Endodermal cell (in vitro differentiated cells): ENCODE measurements at regions not wholly inside any gene's neighbourhood (a gene's known extent, or its start where the extent isn't known, plus 50 kb on each side); places are given as distances from the start of the nearest gene placed in this dataset.
A peak's percentile ranks its signal among the peaks of the same experiment; 100 is the strongest.

ENCODE experiments used
- DNase-seq: peaks from one replicate; pipeline ENCODE4 v3.0.0-alpha.2; 2017
- H3K27ac ChIP-seq: 2 replicates; pipeline ENCODE4 v1.5.1; 2013; ENCODE audit warnings: mild to moderate bottlenecking, low read depth, low read length, moderate library complexity
- H3K27me3 ChIP-seq: 2 replicates; pipeline ENCODE4 v1.6.1; 2013; ENCODE audit warnings: mild to moderate bottlenecking, low read length, moderate library complexity; ENCODE audit not compliant: insufficient read depth, control insufficient read depth, poor library complexity, severe bottlenecking
- H3K36me3 ChIP-seq: 2 replicates; pipeline ENCODE4 v1.7.0; 2013; ENCODE audit warnings: mild to moderate bottlenecking, low read length, moderate library complexity; ENCODE audit not compliant: control insufficient read depth, insufficient read depth
- H3K4me1 ChIP-seq: one replicate; pipeline ENCODE4 v1.7.0; 2013; ENCODE audit warnings: low read length; ENCODE audit not compliant: control insufficient read depth, insufficient read depth
- H3K4me3 ChIP-seq: 2 replicates; pipeline ENCODE4 v1.5.1; 2013; ENCODE audit warnings: mild to moderate bottlenecking, low read length, moderate library complexity
- H3K9ac ChIP-seq: 2 replicates; pipeline ENCODE4 v1.6.1; 2013; ENCODE audit warnings: mild to moderate bottlenecking, low read length, moderate library complexity; ENCODE audit not compliant: poor library complexity, severe bottlenecking; ENCODE audit errors: extremely low read depth
- H3K9me3 ChIP-seq: 2 replicates; pipeline ENCODE4 v1.6.1; 2013; ENCODE audit warnings: mild to moderate bottlenecking, low read length, moderate library complexity; ENCODE audit not compliant: control insufficient read depth
- H3K27ac Mint-ChIP-seq: 2 replicates; pipeline ENCODE4 v1.8.0; 2020; ENCODE audit warnings: mixed read lengths
- H3K27me3 Mint-ChIP-seq: 2 replicates; pipeline ENCODE4 v1.8.0; 2021; ENCODE audit warnings: mild to moderate bottlenecking, mixed read lengths; ENCODE audit not compliant: insufficient read depth
- H3K36me3 Mint-ChIP-seq: 2 replicates; pipeline ENCODE4 v1.8.0; 2020; ENCODE audit warnings: low read depth, mixed read lengths
- H3K4me1 Mint-ChIP-seq: 2 replicates; pipeline ENCODE4 v1.8.0; 2020; ENCODE audit warnings: mixed read lengths
- H3K4me3 Mint-ChIP-seq: 2 replicates; pipeline ENCODE4 v1.8.0; 2020; ENCODE audit warnings: mild to moderate bottlenecking, moderate library complexity, mixed read lengths
- H3K9me3 Mint-ChIP-seq: 2 replicates; pipeline ENCODE4 v1.8.0; 2020; ENCODE audit warnings: mild to moderate bottlenecking, mixed read lengths
- WGBS, 2 experiments: methylation state at CpG; one replicate each; pipeline versions ENCODE4 v1.1.5 to v1.1.7; 2013; ENCODE audit warnings: missing lambda C conversion rate in 2 of 2, mixed read lengths in 1 of 2; ENCODE audit not compliant: insufficient coverage in 1 of 2, insufficient read length in 1 of 2; 5-methylcytosine and 5-hydroxymethylcytosine counted together
- TF ChIP-seq, protein P1 (sequence below): fragments of 200-600 bp; sonication (generic); conservative IDR thresholded peaks from 2 replicates; pipeline ENCODE4 v1.5.0; 2021; ENCODE audit warnings: antibody characterized with exemption, mild to moderate bottlenecking

DNA sequence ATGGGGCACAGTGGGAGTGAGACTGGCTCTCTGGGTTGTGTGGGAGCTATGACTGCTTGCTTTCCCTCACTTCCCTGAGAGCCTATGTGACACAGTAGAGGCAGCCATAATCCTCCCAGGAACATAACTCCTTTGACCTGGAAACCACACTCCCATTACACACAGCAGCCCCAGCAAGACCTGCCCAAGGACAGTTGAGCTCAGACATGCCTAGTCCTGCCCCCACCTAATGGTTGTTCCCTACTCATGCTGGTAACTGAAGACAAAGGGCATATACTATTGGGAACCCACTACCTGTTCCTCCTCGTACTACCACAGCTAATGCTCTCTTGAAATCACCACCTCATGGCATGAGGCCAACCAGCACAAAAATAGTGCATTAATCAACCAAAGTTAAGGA, 550.4 kb upstream of the ARPP21 start:
- TF ChIP-seq, protein P1, sequence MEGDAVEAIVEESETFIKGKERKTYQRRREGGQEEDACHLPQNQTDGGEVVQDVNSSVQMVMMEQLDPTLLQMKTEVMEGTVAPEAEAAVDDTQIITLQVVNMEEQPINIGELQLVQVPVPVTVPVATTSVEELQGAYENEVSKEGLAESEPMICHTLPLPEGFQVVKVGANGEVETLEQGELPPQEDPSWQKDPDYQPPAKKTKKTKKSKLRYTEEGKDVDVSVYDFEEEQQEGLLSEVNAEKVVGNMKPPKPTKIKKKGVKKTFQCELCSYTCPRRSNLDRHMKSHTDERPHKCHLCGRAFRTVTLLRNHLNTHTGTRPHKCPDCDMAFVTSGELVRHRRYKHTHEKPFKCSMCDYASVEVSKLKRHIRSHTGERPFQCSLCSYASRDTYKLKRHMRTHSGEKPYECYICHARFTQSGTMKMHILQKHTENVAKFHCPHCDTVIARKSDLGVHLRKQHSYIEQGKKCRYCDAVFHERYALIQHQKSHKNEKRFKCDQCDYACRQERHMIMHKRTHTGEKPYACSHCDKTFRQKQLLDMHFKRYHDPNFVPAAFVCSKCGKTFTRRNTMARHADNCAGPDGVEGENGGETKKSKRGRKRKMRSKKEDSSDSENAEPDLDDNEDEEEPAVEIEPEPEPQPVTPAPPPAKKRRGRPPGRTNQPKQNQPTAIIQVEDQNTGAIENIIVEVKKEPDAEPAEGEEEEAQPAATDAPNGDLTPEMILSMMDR, result no peak
- H3K9me3 ChIP-seq, result peaks cover 14% of the 10 kb centered on the region
- H3K27ac Mint-ChIP-seq, result no peak overlapping the region
- H3K4me1 Mint-ChIP-seq, result no peaks in the 10 kb centered on the region
- H3K36me3 Mint-ChIP-seq, result no peaks in the 10 kb centered on the region
- H3K4me1 ChIP-seq, result no peaks in the 10 kb centered on the region
- peak; percentile 54 for DNase-seq
- H3K9me3 Mint-ChIP-seq, result peaks cover 30% of the 10 kb centered on the region
- H3K27me3 ChIP-seq, result no peaks in the 10 kb centered on the region
- H3K4me3 ChIP-seq, result no peak overlapping the region
- WGBS, 2 experiments, result 74 to 100% methylated on average over 1 of the region's 1 CpG
- no peaks in the 10 kb centered on the region for H3K27me3 Mint-ChIP-seq
- H3K9ac ChIP-seq, result no peak overlapping the region
- H3K36me3 ChIP-seq, result no peaks in the 10 kb centered on the region
- no peak overlapping the region for H3K4me3 Mint-ChIP-seq
- no peak overlapping the region for H3K27ac ChIP-seq

DNA sequence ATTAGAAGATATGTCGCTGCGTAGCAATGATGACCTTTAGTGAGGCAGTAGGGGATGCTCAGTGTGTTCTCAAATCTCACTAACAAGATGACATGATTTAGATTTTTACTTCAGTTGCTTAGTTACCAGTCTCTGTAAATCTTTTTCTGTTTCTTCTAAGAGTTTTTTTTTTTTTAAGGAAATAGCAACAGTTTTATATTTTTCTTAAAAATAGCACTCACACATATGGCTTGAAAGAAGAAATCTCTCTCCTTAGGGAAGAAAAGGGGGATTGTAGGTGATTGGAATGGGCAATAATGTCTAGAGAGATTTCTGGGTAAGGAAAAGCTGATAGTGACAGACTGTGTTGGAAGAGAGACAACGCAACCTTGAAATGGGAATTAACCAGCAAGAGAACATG, 524.6 kb upstream of the ARPP21 start:
- Histone ChIP-seq H3K4me3 (no peak overlapping the region), H3K4me1 (peaks cover 1% of the 10 kb centered on the region), H3K9me3 (no peaks in the 10 kb centered on the region), H3K9ac (no peak overlapping the region), H3K36me3 (no peaks in the 10 kb centered on the region), H3K27ac (no peak overlapping the region), H3K27me3 (no peaks in the 10 kb centered on the region)
- no peak for DNase-seq
- H3K27me3 Mint-ChIP-seq, result peaks cover 1% of the 10 kb centered on the region
- WGBS, 2 experiments, result 86 to 96% methylated on average over 2 to 3 of the region's 3 CpGs
- H3K36me3 Mint-ChIP-seq, result no peaks in the 10 kb centered on the region
- H3K27ac Mint-ChIP-seq, result no peak overlapping the region
- no peak overlapping the region for H3K4me3 Mint-ChIP-seq
- H3K9me3 Mint-ChIP-seq, result no peaks in the 10 kb centered on the region
- H3K4me1 Mint-ChIP-seq, result no peaks in the 10 kb centered on the region
- TF ChIP-seq, protein P1, result no peak

DNA sequence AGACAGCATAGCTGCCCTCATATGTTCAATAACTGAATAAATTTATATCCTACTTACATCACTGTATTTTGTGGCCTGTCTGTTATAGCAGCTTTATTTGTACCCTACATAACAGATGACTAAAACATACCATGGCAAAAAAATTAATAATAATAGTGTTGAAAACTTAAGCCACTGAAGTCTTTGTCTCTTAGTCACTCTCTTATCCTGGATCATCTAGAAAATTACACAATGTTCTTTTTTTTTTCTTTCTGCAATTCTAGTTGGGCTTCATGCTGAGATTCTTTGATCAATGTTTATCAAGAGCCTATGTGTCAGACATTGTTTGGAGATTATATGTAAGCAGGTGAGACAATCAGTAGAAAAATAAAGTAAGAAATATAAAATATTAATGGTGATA, 519.3 kb upstream of the ARPP21 start:
- peaks cover 2% of the 10 kb centered on the region for H3K9me3 ChIP-seq
- no peak overlapping the region for H3K9ac ChIP-seq
- H3K4me3 ChIP-seq, result no peak overlapping the region
- peaks cover 4% of the 10 kb centered on the region for H3K27me3 Mint-ChIP-seq
- no peaks in the 10 kb centered on the region for H3K36me3 ChIP-seq
- H3K4me1 ChIP-seq, result peaks cover 4% of the 10 kb centered on the region
- peaks cover 4% of the 10 kb centered on the region for H3K4me1 Mint-ChIP-seq
- DNase-seq, result no peak
- no peaks in the 10 kb centered on the region for H3K27me3 ChIP-seq
- no peaks in the 10 kb centered on the region for H3K36me3 Mint-ChIP-seq
- no peaks in the 10 kb centered on the region for H3K9me3 Mint-ChIP-seq
- no peak overlapping the region for H3K27ac Mint-ChIP-seq
- TF ChIP-seq, protein P1, result no peak
- H3K4me3 Mint-ChIP-seq, result no peak overlapping the region
- no peak overlapping the region for H3K27ac ChIP-seq
